ENCODE measurements at regions not wholly inside any gene's neighbourhood (a gene's known extent, or its start where the extent isn't known, plus 50 kb on each side); places are given as distances from the start of the nearest gene placed in this dataset.

GRCh38 chr14:38884109-38884508 is 218.9 kb downstream of the SEC23A start:
- H3K27me3 ChIP-seq: no peaks in the 10 kb centered on the region
- intact Hi-C loops (cut with DNase I; ENCODE audit: low total_unique reads): no loop called here
- H3K4me3 ChIP-seq: no peak overlapping the region
- H3K9me3 ChIP-seq: no peaks in the 10 kb centered on the region
- DNase-seq: no peak
- no peaks in the 10 kb centered on the region for H3K36me3 ChIP-seq
- H3K27ac ChIP-seq: no peak overlapping the region
- TF ChIP-seq POLR2A (IDR thresholded peaks at IDR 0.05) (no peak), CTCF (IDR thresholded peaks at IDR 0.05) (no peak), POLR2AphosphoS5 (IDR thresholded peaks at IDR 0.05) (no peak), EP300 (IDR thresholded peaks at IDR 0.05) (no peak)
- H3K4me1 ChIP-seq: peaks cover 0 to under 1% (median 0%) of the 10 kb centered on the region in 4 donors

- Histone ChIP-seq H3K36me3 (no peaks in the 10 kb centered on the region), H3K27me3 (no peaks in the 10 kb centered on the region), H3K27ac (no peak overlapping the region), H3K4me1 (peaks cover 0 to 10% (median 0%) of the 10 kb centered on the region in 4 donors), H3K4me3 (no peak overlapping the region), H3K9me3 (no peaks in the 10 kb centered on the region)
- intact Hi-C loops (cut with DNase I; ENCODE audit: low total_unique reads): no loop called here
- WGBS, 5 donors: 68 to 74% (median 71%) methylated on average over 3 of the region's 3 CpGs
- TF ChIP-seq POLR2AphosphoS5 (IDR thresholded peaks at IDR 0.05) (no peak), CTCF (IDR thresholded peaks at IDR 0.05) (no peak)
- DNase-seq: no peak
Observed at GRCh38 chr14:38883127-38883526, 219.9 kb downstream of the SEC23A start.

GRCh38 chr14:38882533-38882932 is 220.5 kb downstream of the SEC23A start:
- TF ChIP-seq POLR2AphosphoS5 (IDR thresholded peaks at IDR 0.05) (no peak), CTCF (IDR thresholded peaks at IDR 0.05) (no peak), POLR2A (IDR thresholded peaks at IDR 0.05) (no peak), EP300 (IDR thresholded peaks at IDR 0.05) (no peak)
- peaks cover 0 to 15% (median 0%) of the 10 kb centered on the region in 4 donors for H3K4me1 ChIP-seq
- no peaks in the 10 kb centered on the region for H3K27me3 ChIP-seq
- no peak for DNase-seq
- H3K9me3 ChIP-seq: no peaks in the 10 kb centered on the region
- intact Hi-C loops (cut with DNase I; ENCODE audit: low total_unique reads): no loop called here
- no peak overlapping the region for H3K27ac ChIP-seq
- no peaks in the 10 kb centered on the region for H3K36me3 ChIP-seq
- no peak overlapping the region for H3K4me3 ChIP-seq

GRCh38 chr14:38880643-38881524 is 222.2 kb downstream of the SEC23A start:
- intact Hi-C loops (cut with DNase I; ENCODE audit: low total_unique reads): no loop called here
- no peak overlapping the region for H3K27ac ChIP-seq
- peaks cover 0 to 15% (median 0%) of the 10 kb centered on the region in 4 donors for H3K4me1 ChIP-seq
- peak in 1 of 3 donors; percentile 5 for TF ChIP-seq POLR2AphosphoS5 (IDR thresholded peaks at IDR 0.05)
- TF ChIP-seq EP300 (IDR thresholded peaks at IDR 0.05): no peak
- no peak for DNase-seq
- 57 to 70% (median 62%) methylated on average over 3 of the region's 3 CpGs for WGBS, 5 donors
- no peaks in the 10 kb centered on the region for H3K9me3 ChIP-seq
- H3K36me3 ChIP-seq: no peaks in the 10 kb centered on the region
- no peaks in the 10 kb centered on the region for H3K27me3 ChIP-seq
- H3K4me3 ChIP-seq: no peak overlapping the region

GRCh38 chr14:38877744-38878388 is 225.2 kb downstream of the SEC23A start:
- WGBS, 5 donors: 24 to 44% (median 40%) methylated on average over 3 of the region's 3 CpGs
- H3K9me3 ChIP-seq: no peaks in the 10 kb centered on the region
- H3K27me3 ChIP-seq: no peaks in the 10 kb centered on the region
- peaks cover 0 to 15% (median 0%) of the 10 kb centered on the region in 4 donors for H3K4me1 ChIP-seq
- H3K27ac ChIP-seq: no peak overlapping the region
- no peaks in the 10 kb centered on the region for H3K36me3 ChIP-seq
- DNase-seq: no peak
- H3K4me3 ChIP-seq: no peak overlapping the region
- no peak for TF ChIP-seq POLR2A (IDR thresholded peaks at IDR 0.05)
- no peak for TF ChIP-seq CTCF (IDR thresholded peaks at IDR 0.05)
- TF ChIP-seq POLR2AphosphoS5 (IDR thresholded peaks at IDR 0.05): no peak
- no peak for TF ChIP-seq EP300 (IDR thresholded peaks at IDR 0.05)
- intact Hi-C loops (cut with DNase I; ENCODE audit: low total_unique reads): no loop called here

All from stomach (tissue), 8 donors.